Esophagus squamous epithelium (tissue), 5 donors: ENCODE measurements at regions not wholly inside any gene's neighbourhood (a gene's known extent, or its start where the extent isn't known, plus 50 kb on each side); places are given as distances from the start of the nearest gene placed in this dataset.
"Not testable (repeated sequence)": the region's sequence is repeated elsewhere in the genome, so short reads cannot be mapped to it uniquely, and the experiment has no call there.

ENCODE experiments used
- DNase-seq: peaks from one replicate; lab custom pipeline; 2025; lab: John Stamatoyannopoulos, UW
- H3K27ac ChIP-seq, 4 donors: fragments of 200-600 bp; sonication (generic); one replicate each; pipeline ENCODE4 v1.5.1; 2016 to 2019; ENCODE audit warnings: mild to moderate bottlenecking in 1 of 4
- H3K27me3 ChIP-seq, 4 donors: fragments of 200-600 bp; sonication (generic); 1 replicate in 3 of 4; 2 replicates in 1 of 4; pipeline versions ENCODE4 v1.5.1 to v1.6.0; 2017 to 2021; ENCODE audit warnings: antibody characterized with exemption in 1 of 4
- H3K36me3 ChIP-seq, 3 donors: fragments of 200-600 bp; sonication (generic); one replicate each; pipeline ENCODE4 v1.5.1; 2016 to 2019
- H3K4me1 ChIP-seq, 3 donors: fragments of 200-600 bp; sonication (generic); one replicate each; pipeline ENCODE4 v1.5.1; 2017 to 2019
- H3K4me3 ChIP-seq, 4 donors: fragments of 200-600 bp; sonication (generic); 1 replicate in 3 of 4; 2 replicates in 1 of 4; pipeline ENCODE4 v1.5.1; 2016 to 2019; ENCODE audit warnings: mild to moderate bottlenecking in 2 of 4, moderate library complexity in 1 of 4
- H3K9me3 ChIP-seq, 3 donors: fragments of 200-600 bp; sonication (generic); one replicate each; pipeline ENCODE4 v1.5.1; 2016 to 2019
- POLR2A ChIP-seq, 4 donors: fragments of 450-650 bp; IDR thresholded peaks; one replicate each; pipeline ENCODE4 v1.6.1; 2017; ENCODE audit warnings: antibody characterized with exemption in 4 of 4, mild to moderate bottlenecking in 4 of 4, moderate library complexity in 3 of 4
- WGBS, 2 donors: methylation state at CpG; one replicate each; pipeline ENCODE4 v1.1.5; 2018; 5-methylcytosine and 5-hydroxymethylcytosine counted together
- intact Hi-C: fragments of 100-400 bp; cut with DNase I; formaldehyde crosslinking; loops from one replicate; pipeline ENCODE4 v1.15.0; 2022
- TF ChIP-seq, protein P1 (sequence below), 6 experiments: fragments of 450-650 bp in 4 of 6; fragments of 200-600 bp in 2 of 6; sonication (generic) in 2 of 6; IDR thresholded peaks; one replicate each; pipeline ENCODE4 v1.5.1; 2016 to 2019; ENCODE audit warnings: antibody characterized with exemption in 6 of 6, mild to moderate bottlenecking in 4 of 6, moderate library complexity in 4 of 6
- donor health status: DM: yes; HTN: yes; CAD: no.

DNA sequence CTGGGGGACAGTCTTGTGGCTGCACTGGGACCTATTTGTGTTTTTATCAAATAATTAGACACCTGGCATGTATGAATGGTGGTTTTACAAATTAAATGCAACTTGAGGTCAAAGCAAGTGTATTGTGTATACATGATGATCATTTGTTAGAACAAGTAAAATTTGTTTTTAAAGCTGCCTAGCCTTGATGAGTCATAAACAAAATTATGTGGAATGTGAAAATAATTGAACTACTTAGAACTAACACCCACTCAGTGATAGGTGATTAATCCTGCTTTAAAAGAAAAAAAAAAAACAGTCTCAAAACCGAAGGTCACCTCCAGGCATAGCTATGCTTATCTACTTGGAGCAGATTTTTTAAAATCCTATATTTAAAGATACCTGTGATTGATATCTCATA lies 770.3 kb upstream of the SLITRK5 start:
- TF ChIP-seq, protein P1, sequence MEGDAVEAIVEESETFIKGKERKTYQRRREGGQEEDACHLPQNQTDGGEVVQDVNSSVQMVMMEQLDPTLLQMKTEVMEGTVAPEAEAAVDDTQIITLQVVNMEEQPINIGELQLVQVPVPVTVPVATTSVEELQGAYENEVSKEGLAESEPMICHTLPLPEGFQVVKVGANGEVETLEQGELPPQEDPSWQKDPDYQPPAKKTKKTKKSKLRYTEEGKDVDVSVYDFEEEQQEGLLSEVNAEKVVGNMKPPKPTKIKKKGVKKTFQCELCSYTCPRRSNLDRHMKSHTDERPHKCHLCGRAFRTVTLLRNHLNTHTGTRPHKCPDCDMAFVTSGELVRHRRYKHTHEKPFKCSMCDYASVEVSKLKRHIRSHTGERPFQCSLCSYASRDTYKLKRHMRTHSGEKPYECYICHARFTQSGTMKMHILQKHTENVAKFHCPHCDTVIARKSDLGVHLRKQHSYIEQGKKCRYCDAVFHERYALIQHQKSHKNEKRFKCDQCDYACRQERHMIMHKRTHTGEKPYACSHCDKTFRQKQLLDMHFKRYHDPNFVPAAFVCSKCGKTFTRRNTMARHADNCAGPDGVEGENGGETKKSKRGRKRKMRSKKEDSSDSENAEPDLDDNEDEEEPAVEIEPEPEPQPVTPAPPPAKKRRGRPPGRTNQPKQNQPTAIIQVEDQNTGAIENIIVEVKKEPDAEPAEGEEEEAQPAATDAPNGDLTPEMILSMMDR (IDR thresholded peaks at IDR 0.05), result no peak
- TF ChIP-seq POLR2A (IDR thresholded peaks at IDR 0.05), result no peak
- H3K27me3 ChIP-seq, result no peaks in the 10 kb centered on the region
- 27 to 32% methylated on average over 1 of the region's 1 CpG for WGBS, 2 donors
- DNase-seq, result no peak
- no peaks in the 10 kb centered on the region for H3K4me1 ChIP-seq
- no peaks in the 10 kb centered on the region for H3K9me3 ChIP-seq
- intact Hi-C loops, result no loop called here
- H3K27ac ChIP-seq, result no peak overlapping the region
- H3K36me3 ChIP-seq, result no peaks in the 10 kb centered on the region
- no peak overlapping the region for H3K4me3 ChIP-seq

DNA sequence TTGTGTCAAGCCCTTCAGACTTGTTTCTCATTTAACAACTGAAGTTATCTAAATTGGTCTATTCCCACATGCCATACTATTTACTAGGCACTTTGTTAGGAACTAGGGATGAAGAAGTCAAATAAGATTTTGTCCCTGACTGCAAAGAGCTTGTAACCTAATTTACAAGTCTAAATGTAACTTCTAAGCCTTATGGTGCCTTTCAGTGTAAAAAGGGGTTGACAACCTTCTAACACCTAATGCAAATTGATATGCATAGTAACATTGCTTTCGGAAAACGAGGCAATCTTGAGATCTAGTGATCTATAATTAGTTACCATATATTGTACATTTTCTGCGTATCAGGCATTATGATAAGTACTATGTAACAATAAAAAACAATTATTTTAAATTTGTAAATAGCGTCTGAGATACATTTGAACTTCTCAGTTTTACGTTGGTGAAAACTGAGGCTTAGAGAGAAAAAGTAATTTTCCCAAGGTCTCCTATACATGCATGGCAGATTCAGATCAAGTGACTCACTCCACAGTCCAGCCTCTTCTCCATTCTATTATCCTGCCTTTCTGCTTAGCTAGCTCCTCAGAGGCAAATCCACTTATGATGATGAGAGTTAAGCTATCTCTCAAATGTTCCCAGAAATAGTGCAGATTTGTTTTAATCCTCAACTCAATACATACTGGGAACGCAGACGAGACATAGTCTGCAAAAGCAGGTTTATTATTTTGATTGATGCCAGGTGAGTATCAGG lies 764.9 kb upstream of the SLITRK5 start:
- Histone ChIP-seq H3K9me3 (no peaks in the 10 kb centered on the region), H3K4me3 (no peak overlapping the region), H3K27me3 (no peaks in the 10 kb centered on the region), H3K27ac (no peak overlapping the region), H3K4me1 (no peaks in the 10 kb centered on the region), H3K36me3 (no peaks in the 10 kb centered on the region)
- intact Hi-C loops, result no loop called here
- no peak for DNase-seq
- WGBS, 2 donors, result 70 to 79% methylated on average over 7 of the region's 7 CpGs
- TF ChIP-seq, protein P1 (IDR thresholded peaks at IDR 0.05), result no peak
- no peak for TF ChIP-seq POLR2A (IDR thresholded peaks at IDR 0.05)

DNA sequence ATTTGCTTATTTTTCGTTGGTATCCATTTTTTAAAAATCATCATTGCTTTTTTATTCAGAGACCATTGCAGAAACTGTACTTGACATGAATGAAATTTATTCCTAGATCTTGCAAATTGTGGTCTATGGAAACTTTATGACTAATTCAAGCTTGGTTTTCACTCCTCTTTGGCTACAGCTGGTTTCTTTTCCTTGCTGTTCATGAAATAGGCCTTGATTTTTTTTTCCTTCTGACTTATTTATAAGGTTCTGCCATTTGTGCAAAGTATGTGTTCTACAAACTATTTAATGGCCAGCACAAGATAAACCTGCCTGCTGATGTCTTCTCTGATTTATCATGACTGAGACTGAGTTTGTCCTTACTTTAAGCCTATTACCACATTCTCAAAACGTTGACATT lies 764.0 kb upstream of the SLITRK5 start:
- intact Hi-C loops, result no loop called here
- WGBS, 2 donors, result 18 to 28% methylated on average over 2 of the region's 2 CpGs

DNA sequence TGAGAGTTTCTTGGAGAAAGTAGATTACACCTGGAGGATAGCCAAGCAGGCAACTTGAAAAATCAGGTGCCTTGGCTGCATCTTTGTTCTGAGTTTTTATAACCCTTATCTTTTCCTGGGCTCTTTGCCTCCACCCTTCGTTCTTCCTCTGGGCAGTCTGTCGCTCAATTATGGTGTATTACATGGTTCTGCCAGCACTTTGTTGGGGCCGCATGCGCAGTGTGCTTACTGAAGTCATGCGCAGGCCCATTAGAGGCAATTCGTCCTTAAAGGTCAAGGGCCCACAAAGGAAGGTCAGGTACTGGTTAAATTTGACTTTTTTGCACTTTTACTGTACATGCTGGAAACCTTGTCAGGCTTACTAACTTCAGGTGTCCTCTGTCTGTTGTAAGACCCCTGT lies 761.9 kb upstream of the SLITRK5 start:
- Histone ChIP-seq H3K27me3 (no peaks in the 10 kb centered on the region), H3K36me3 (no peaks in the 10 kb centered on the region), H3K9me3 (no peaks in the 10 kb centered on the region), H3K27ac (no peak overlapping the region), H3K4me3 (no peak overlapping the region), H3K4me1 (no peaks in the 10 kb centered on the region)
- no peak for TF ChIP-seq POLR2A (IDR thresholded peaks at IDR 0.05)
- TF ChIP-seq, protein P1 (IDR thresholded peaks at IDR 0.05), result no peak
- intact Hi-C loops, result no loop called here
- DNase-seq, result no peak
- 64 to 79% methylated on average over 5 to 6 of the region's 6 CpGs for WGBS, 2 donors

More for the DNA sequence above, 764.0 kb upstream of the SLITRK5 start:
- H3K4me1 ChIP-seq, result no peaks in the 10 kb centered on the region
- DNase-seq, result no peak
- H3K27me3 ChIP-seq, result no peaks in the 10 kb centered on the region
- no peaks in the 10 kb centered on the region for H3K36me3 ChIP-seq
- H3K27ac ChIP-seq, result no peak overlapping the region
- no peak for TF ChIP-seq POLR2A (IDR thresholded peaks at IDR 0.05)
- TF ChIP-seq, protein P1 (IDR thresholded peaks at IDR 0.05), result no peak
- no peak overlapping the region for H3K4me3 ChIP-seq
- H3K9me3 ChIP-seq, result no peaks in the 10 kb centered on the region

DNA sequence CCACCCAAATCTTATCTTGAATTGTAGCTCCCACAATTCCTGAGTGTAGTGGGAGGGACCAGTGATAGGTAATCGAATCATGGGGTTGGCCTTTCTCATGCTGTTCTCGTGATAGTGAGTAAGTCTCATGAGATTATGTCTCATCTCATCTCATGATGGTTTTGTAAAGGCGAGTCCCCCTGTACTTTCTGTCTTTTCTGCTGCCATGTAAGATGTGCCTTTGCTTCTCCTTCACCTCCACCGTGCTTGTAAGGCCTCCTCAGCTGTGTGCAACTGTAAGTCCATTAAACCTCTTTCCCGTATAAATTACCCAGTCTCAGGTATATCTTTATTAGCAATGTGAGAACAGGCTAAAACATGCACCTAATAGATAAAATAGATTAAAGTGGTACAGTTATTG lies 756.4 kb upstream of the SLITRK5 start:
- 71% methylated on average over 5 of the region's 5 CpGs for WGBS, 2 donors
- intact Hi-C loops, result no loop called here
- no peaks in the 10 kb centered on the region for H3K27me3 ChIP-seq

DNA sequence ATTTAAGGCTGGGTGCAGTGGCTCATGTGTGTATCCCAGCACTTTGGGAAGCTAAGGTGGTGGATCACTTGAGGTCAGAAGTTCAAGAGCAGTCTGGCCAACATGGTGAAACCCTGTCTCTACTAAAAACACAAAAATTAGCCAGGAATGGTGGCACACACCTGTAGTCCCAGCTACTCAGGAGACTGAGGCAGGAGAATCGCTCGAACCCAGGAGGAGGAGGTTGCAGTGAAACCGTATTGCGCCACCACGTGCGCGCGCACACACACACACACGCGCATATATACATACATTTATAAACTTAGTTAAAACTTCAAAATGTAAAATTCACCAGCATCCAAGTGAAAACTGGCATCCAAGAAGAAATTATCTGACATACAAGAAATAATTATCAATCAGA lies 753.7 kb upstream of the SLITRK5 start:
- WGBS, 2 donors, result 90 to 94% methylated on average over 10 of the region's 10 CpGs
- H3K27me3 ChIP-seq, H3K27ac ChIP-seq, H3K4me3 ChIP-seq, H3K9me3 ChIP-seq, H3K36me3 ChIP-seq, intact Hi-C loops, DNase-seq, H3K4me1 ChIP-seq: not testable (repeated sequence)

More for the DNA sequence above, 756.4 kb upstream of the SLITRK5 start:
- H3K27ac ChIP-seq, result no peak overlapping the region
- no peak overlapping the region for H3K4me3 ChIP-seq
- no peaks in the 10 kb centered on the region for H3K9me3 ChIP-seq
- no peaks in the 10 kb centered on the region for H3K4me1 ChIP-seq
- TF ChIP-seq, protein P1 (IDR thresholded peaks at IDR 0.05), result no peak
- TF ChIP-seq POLR2A (IDR thresholded peaks at IDR 0.05), result no peak
- no peaks in the 10 kb centered on the region for H3K36me3 ChIP-seq
- no peak for DNase-seq
